ENCODE measurements at regions not wholly inside any gene's neighbourhood (a gene's known extent, or its start where the extent isn't known, plus 50 kb on each side); places are given as distances from the start of the nearest gene placed in this dataset.

GRCh38 chr5:125750147-125750860 is 672.9 kb upstream of the GRAMD2B start:
- Histone ChIP-seq H3K4me3 (no peak overlapping the region), H3K36me3 (ENCODE audit: low read depth) (no peaks in the 10 kb centered on the region), H3K9me3 (no peaks in the 10 kb centered on the region), H3K4me1 (ENCODE audit: low read depth) (no peaks in the 10 kb centered on the region)
- DNase-seq, result no peak
- intact Hi-C loops (cut with DNase I, micrococcal nuclease), result no loop called here
- TF ChIP-seq CTCF (IDR thresholded peaks at IDR 0.05), result no peak
- ATAC-seq, result no peak

- Histone ChIP-seq H3K36me3 (ENCODE audit: low read depth) (no peaks in the 10 kb centered on the region), H3K4me1 (ENCODE audit: low read depth) (no peaks in the 10 kb centered on the region), H3K4me3 (no peak overlapping the region), H3K9me3 (no peaks in the 10 kb centered on the region)
- TF ChIP-seq CTCF (IDR thresholded peaks at IDR 0.05), result no peak
- DNase-seq, result no peak
- intact Hi-C loops (cut with DNase I, micrococcal nuclease), result no loop called here
- ATAC-seq, result no peak
Observed at GRCh38 chr5:125750861-125751186, 672.4 kb upstream of the GRAMD2B start.

- Histone ChIP-seq H3K36me3 (ENCODE audit: low read depth) (no peaks in the 10 kb centered on the region), H3K4me1 (ENCODE audit: low read depth) (no peaks in the 10 kb centered on the region), H3K4me3 (no peak overlapping the region), H3K9me3 (no peaks in the 10 kb centered on the region)
- intact Hi-C loops (cut with DNase I, micrococcal nuclease), result no loop called here
- ATAC-seq (no peak), DNase-seq (no peak)
- TF ChIP-seq CTCF (IDR thresholded peaks at IDR 0.05), result no peak
Observed at GRCh38 chr5:125756456-125756855, 666.8 kb upstream of the GRAMD2B start.

- H3K36me3 ChIP-seq (ENCODE audit: low read depth), result no peaks in the 10 kb centered on the region
- no peaks in the 10 kb centered on the region for H3K9me3 ChIP-seq
- intact Hi-C loops (cut with DNase I, micrococcal nuclease), result no loop called here
- no peak for TF ChIP-seq CTCF (IDR thresholded peaks at IDR 0.05)
- H3K4me1 ChIP-seq (ENCODE audit: low read depth), result no peaks in the 10 kb centered on the region
- DNase-seq (no peak), ATAC-seq (no peak)
- no peak overlapping the region for H3K4me3 ChIP-seq
Observed at GRCh38 chr5:125766706-125767105, 656.5 kb upstream of the GRAMD2B start.

- H3K9me3 ChIP-seq, result no peaks in the 10 kb centered on the region
- H3K4me3 ChIP-seq, result no peak overlapping the region
- no peaks in the 10 kb centered on the region for H3K4me1 ChIP-seq (ENCODE audit: low read depth)
- TF ChIP-seq CTCF (IDR thresholded peaks at IDR 0.05), result no peak
- no peaks in the 10 kb centered on the region for H3K36me3 ChIP-seq (ENCODE audit: low read depth)
- DNase-seq (no peak), ATAC-seq (no peak)
- intact Hi-C loops (cut with DNase I, micrococcal nuclease), result no loop called here
Observed at GRCh38 chr5:125775896-125776295, 647.3 kb upstream of the GRAMD2B start.

GRCh38 chr5:125776656-125777139 is 646.5 kb upstream of the GRAMD2B start:
- H3K4me1 ChIP-seq (ENCODE audit: low read depth), result no peaks in the 10 kb centered on the region
- H3K36me3 ChIP-seq (ENCODE audit: low read depth), result no peaks in the 10 kb centered on the region
- no peak for ATAC-seq
- no peak for TF ChIP-seq CTCF (IDR thresholded peaks at IDR 0.05)
- intact Hi-C loops (cut with DNase I, micrococcal nuclease), result no loop called here
- no peak overlapping the region for H3K4me3 ChIP-seq
- no peaks in the 10 kb centered on the region for H3K9me3 ChIP-seq
- DNase-seq, result no peak

All from mucosa of descending colon (tissue), 3 donors.